Left hindlimb (tissue), 1 donor: ENCODE measurements at regions not wholly inside any gene's neighbourhood (a gene's known extent, or its start where the extent isn't known, plus 50 kb on each side); places are given as distances from the start of the nearest gene placed in this dataset.

ENCODE experiments used
- DNase-seq: peaks from one replicate; pipeline ENCODE4 v3.0.0-alpha.2; 2018

- DNase-seq: no peak
Observed at GRCh38 chrX:14124562-14124961, 94.9 kb upstream of the GEMIN8 start.

GRCh38 chrX:14095702-14096101, 66.0 kb upstream of the GEMIN8 start:
- DNase-seq: peak; percentile 42

- no peak for DNase-seq
Observed at GRCh38 chrX:14094191-14094590, 64.5 kb upstream of the GEMIN8 start.

- no peak for DNase-seq
Observed at GRCh38 chrX:14084466-14084865, 54.8 kb upstream of the GEMIN8 start.

GRCh38 chrX:14083783-14084182, 54.1 kb upstream of the GEMIN8 start:
- DNase-seq: no peak

- no peak for DNase-seq
Observed at GRCh38 chrX:14079891-14080430, 50.3 kb upstream of the GEMIN8 start.
